Hepatocyte (in vitro differentiated cells): ENCODE measurements at regions not wholly inside any gene's neighbourhood (a gene's known extent, or its start where the extent isn't known, plus 50 kb on each side); places are given as distances from the start of the nearest gene placed in this dataset.

Experiments
- CTCF ChIP-seq: fragments of 200-600 bp; sonication (generic); IDR thresholded peaks from 2 replicates; pipeline ENCODE4 v1.5.1; 2016; ENCODE audit warnings: antibody characterized with exemption, mild to moderate bottlenecking; ENCODE audit not compliant: poor library complexity
- EZH2 ChIP-seq: fragments of 200-600 bp; sonication (generic); IDR thresholded peaks from 2 replicates; pipeline ENCODE4 v1.6.1; 2016; ENCODE audit warnings: antibody characterized with exemption, mild to moderate bottlenecking, borderline replicate concordance

- TF ChIP-seq CTCF, result no peak
- TF ChIP-seq EZH2, result no peak
Measured at GRCh38 chr9:17878810-17879370, 300.0 kb downstream of the SH3GL2 start.
